ENCODE measurements at regions not wholly inside any gene's neighbourhood (a gene's known extent, or its start where the extent isn't known, plus 50 kb on each side); places are given as distances from the start of the nearest gene placed in this dataset.

DNA sequence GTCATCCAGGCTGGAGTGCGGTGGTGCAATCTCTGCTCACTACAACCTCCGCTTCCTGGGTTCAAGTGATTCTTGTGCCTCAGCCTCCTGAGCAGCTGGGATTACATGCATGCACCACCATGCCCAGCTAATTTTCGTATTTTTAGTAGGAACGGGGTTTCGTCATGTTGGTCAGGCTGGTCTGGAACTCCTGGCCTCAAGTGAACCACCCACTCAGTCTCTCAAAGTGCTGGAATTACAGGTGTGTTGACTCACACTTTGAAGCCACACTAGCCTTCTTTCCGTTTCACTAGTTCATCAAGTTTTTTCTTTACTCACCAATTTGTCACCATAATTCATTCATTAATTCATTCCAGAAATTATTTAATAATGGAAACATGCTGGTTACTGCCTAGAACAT lies 298.4 kb upstream of the MTNR1B start:
- no peaks in the 10 kb centered on the region for H3K4me1 ChIP-seq (ENCODE audit: control insufficient read depth in 4 of 4, insufficient read depth in 4 of 4, low read length in 3 of 4)
- no peak overlapping the region for H3K9ac ChIP-seq (ENCODE audit: low read depth in 1 of 2, low read length in 2 of 2)
- H3K4me3 ChIP-seq (ENCODE audit: low read depth in 1 of 3, low read length in 3 of 3), result no peak overlapping the region
- no peaks in the 10 kb centered on the region for H3K36me3 ChIP-seq (ENCODE audit: control insufficient read depth in 4 of 4, insufficient read depth in 3 of 4, low read depth in 1 of 4, low read length in 3 of 4)
- H3K27me3 ChIP-seq (ENCODE audit: control insufficient read depth in 4 of 4, insufficient read depth in 4 of 4, low read length in 3 of 4), result no peaks in the 10 kb centered on the region
- peaks cover 0 to 4% (median under 1%) of the 10 kb centered on the region in 4 donors for H3K9me3 ChIP-seq (ENCODE audit: control insufficient read depth in 4 of 4, low read length in 3 of 4)
- H3K27ac ChIP-seq (ENCODE audit: low read depth in 1 of 2, low read length in 2 of 2), result no peak overlapping the region
- TF ChIP-seq GABPA (IDR thresholded peaks at IDR 0.05 in 1 of 2, conservative IDR thresholded peaks at IDR 0.05 in 1 of 2), result no peak
- TF ChIP-seq, protein P1, sequence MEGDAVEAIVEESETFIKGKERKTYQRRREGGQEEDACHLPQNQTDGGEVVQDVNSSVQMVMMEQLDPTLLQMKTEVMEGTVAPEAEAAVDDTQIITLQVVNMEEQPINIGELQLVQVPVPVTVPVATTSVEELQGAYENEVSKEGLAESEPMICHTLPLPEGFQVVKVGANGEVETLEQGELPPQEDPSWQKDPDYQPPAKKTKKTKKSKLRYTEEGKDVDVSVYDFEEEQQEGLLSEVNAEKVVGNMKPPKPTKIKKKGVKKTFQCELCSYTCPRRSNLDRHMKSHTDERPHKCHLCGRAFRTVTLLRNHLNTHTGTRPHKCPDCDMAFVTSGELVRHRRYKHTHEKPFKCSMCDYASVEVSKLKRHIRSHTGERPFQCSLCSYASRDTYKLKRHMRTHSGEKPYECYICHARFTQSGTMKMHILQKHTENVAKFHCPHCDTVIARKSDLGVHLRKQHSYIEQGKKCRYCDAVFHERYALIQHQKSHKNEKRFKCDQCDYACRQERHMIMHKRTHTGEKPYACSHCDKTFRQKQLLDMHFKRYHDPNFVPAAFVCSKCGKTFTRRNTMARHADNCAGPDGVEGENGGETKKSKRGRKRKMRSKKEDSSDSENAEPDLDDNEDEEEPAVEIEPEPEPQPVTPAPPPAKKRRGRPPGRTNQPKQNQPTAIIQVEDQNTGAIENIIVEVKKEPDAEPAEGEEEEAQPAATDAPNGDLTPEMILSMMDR (IDR thresholded peaks at IDR 0.05; ENCODE audit: low read depth, low read length, missing input control), result no peak
- 86% methylated on average over 6 of the region's 6 CpGs for WGBS
- no peak for DNase-seq (ENCODE audit: low spot score)

DNA sequence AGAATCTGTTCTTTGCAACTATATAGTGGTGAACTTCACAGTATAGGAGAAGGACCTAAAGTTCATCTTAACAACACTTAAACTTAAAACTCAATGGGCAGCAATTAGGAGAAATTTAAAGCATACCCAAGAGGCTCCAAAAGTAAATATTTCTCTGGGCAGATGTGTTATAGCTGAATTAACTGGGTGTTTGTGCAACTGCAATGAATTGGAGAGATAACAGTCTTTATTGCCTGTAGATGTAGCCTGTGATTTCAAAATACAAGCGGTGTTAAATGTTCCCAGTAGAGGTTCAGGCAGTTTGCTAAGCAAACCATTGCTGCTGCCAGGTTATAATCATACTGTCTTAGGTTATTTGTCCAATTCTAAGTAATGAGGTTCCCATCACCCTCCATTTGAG lies 294.1 kb upstream of the MTNR1B start:
- 73% methylated on average over 1 of the region's 1 CpG for WGBS
- Histone ChIP-seq H3K36me3 (ENCODE audit: control insufficient read depth in 4 of 4, insufficient read depth in 3 of 4, low read depth in 1 of 4, low read length in 3 of 4) (no peaks in the 10 kb centered on the region), H3K4me1 (ENCODE audit: control insufficient read depth in 4 of 4, insufficient read depth in 4 of 4, low read length in 3 of 4) (no peaks in the 10 kb centered on the region), H3K4me3 (ENCODE audit: low read depth in 1 of 3, low read length in 3 of 3) (no peak overlapping the region), H3K9me3 (ENCODE audit: control insufficient read depth in 4 of 4, low read length in 3 of 4) (peaks cover 0 to 2% (median under 1%) of the 10 kb centered on the region in 4 donors), H3K27me3 (ENCODE audit: control insufficient read depth in 4 of 4, insufficient read depth in 4 of 4, low read length in 3 of 4) (no peaks in the 10 kb centered on the region), H3K27ac (ENCODE audit: low read depth in 1 of 2, low read length in 2 of 2) (no peak overlapping the region), H3K9ac (ENCODE audit: low read depth in 1 of 2, low read length in 2 of 2) (no peak overlapping the region)
- DNase-seq (ENCODE audit: low spot score), result no peak
- TF ChIP-seq HNF4A (conservative IDR thresholded peaks at IDR 0.05) (no peak), FOXA2 (IDR thresholded peaks at IDR 0.05) (no peak), NR2F2 (IDR thresholded peaks at IDR 0.05) (no peak), RXRA (IDR thresholded peaks at IDR 0.05) (no peak), GABPA (IDR thresholded peaks at IDR 0.05 in 1 of 2, conservative IDR thresholded peaks at IDR 0.05 in 1 of 2) (no peak), YY1 (IDR thresholded peaks at IDR 0.05) (no peak), FOXA1 (IDR thresholded peaks at IDR 0.05) (no peak), JUND (IDR thresholded peaks at IDR 0.05) (no peak), TAF1 (conservative IDR thresholded peaks at IDR 0.05) (no peak), SP1 (IDR thresholded peaks at IDR 0.05) (no peak), RAD21 (IDR thresholded peaks at IDR 0.05) (no peak), EGR1 (IDR thresholded peaks at IDR 0.05; ENCODE audit: low read depth in 2 of 2) (no peak), HNF4G (IDR thresholded peaks at IDR 0.05) (no peak)
- TF ChIP-seq, protein P2, sequence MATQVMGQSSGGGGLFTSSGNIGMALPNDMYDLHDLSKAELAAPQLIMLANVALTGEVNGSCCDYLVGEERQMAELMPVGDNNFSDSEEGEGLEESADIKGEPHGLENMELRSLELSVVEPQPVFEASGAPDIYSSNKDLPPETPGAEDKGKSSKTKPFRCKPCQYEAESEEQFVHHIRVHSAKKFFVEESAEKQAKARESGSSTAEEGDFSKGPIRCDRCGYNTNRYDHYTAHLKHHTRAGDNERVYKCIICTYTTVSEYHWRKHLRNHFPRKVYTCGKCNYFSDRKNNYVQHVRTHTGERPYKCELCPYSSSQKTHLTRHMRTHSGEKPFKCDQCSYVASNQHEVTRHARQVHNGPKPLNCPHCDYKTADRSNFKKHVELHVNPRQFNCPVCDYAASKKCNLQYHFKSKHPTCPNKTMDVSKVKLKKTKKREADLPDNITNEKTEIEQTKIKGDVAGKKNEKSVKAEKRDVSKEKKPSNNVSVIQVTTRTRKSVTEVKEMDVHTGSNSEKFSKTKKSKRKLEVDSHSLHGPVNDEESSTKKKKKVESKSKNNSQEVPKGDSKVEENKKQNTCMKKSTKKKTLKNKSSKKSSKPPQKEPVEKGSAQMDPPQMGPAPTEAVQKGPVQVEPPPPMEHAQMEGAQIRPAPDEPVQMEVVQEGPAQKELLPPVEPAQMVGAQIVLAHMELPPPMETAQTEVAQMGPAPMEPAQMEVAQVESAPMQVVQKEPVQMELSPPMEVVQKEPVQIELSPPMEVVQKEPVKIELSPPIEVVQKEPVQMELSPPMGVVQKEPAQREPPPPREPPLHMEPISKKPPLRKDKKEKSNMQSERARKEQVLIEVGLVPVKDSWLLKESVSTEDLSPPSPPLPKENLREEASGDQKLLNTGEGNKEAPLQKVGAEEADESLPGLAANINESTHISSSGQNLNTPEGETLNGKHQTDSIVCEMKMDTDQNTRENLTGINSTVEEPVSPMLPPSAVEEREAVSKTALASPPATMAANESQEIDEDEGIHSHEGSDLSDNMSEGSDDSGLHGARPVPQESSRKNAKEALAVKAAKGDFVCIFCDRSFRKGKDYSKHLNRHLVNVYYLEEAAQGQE (IDR thresholded peaks at IDR 0.05), result no peak
- TF ChIP-seq, protein P3, sequence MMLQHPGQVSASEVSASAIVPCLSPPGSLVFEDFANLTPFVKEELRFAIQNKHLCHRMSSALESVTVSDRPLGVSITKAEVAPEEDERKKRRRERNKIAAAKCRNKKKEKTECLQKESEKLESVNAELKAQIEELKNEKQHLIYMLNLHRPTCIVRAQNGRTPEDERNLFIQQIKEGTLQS (IDR thresholded peaks at IDR 0.05), result no peak
- TF ChIP-seq, protein P4, sequence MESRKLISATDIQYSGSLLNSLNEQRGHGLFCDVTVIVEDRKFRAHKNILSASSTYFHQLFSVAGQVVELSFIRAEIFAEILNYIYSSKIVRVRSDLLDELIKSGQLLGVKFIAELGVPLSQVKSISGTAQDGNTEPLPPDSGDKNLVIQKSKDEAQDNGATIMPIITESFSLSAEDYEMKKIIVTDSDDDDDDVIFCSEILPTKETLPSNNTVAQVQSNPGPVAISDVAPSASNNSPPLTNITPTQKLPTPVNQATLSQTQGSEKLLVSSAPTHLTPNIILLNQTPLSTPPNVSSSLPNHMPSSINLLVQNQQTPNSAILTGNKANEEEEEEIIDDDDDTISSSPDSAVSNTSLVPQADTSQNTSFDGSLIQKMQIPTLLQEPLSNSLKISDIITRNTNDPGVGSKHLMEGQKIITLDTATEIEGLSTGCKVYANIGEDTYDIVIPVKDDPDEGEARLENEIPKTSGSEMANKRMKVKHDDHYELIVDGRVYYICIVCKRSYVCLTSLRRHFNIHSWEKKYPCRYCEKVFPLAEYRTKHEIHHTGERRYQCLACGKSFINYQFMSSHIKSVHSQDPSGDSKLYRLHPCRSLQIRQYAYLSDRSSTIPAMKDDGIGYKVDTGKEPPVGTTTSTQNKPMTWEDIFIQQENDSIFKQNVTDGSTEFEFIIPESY (IDR thresholded peaks at IDR 0.05), result no peak
- TF ChIP-seq, protein P1 (IDR thresholded peaks at IDR 0.05; ENCODE audit: low read depth, low read length, missing input control), result no peak
- TF ChIP-seq, protein P5, sequence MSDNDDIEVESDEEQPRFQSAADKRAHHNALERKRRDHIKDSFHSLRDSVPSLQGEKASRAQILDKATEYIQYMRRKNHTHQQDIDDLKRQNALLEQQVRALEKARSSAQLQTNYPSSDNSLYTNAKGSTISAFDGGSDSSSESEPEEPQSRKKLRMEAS (IDR thresholded peaks at IDR 0.05), result no peak

Data from liver (tissue), 8 donors.